HepG2 (cell line): ENCODE measurements at regions not wholly inside any gene's neighbourhood (a gene's known extent, or its start where the extent isn't known, plus 50 kb on each side); places are given as distances from the start of the nearest gene placed in this dataset.

ENCODE experiments used
- ELF3 ChIP-seq: IDR thresholded peaks from 2 replicates; pipeline ENCODE4 v1.6.1; 2016; ENCODE audit warnings: missing genetic modification reagents, missing compliant biosample characterization
- KLF15 ChIP-seq: sonication (generic); formaldehyde crosslinking; IDR thresholded peaks from 2 replicates; pipeline ENCODE4 v1.8.1; 2023; ENCODE audit warnings: borderline replicate concordance, mild to moderate bottlenecking, inconsistent platforms, missing genetic modification reagents, mixed read lengths
- KLF16 ChIP-seq, 2 experiments: sonication (generic) in 1 of 2; formaldehyde crosslinking in 1 of 2; IDR thresholded peaks; 2 replicates each; pipeline versions ENCODE4 v1.6.1 to v1.8.0; 2016 to 2023; ENCODE audit warnings: missing genetic modification reagents in 2 of 2, missing compliant biosample characterization in 1 of 2
- NFKBIZ ChIP-seq: IDR thresholded peaks from 2 replicates; pipeline ENCODE4 v1.6.1; 2018; ENCODE audit warnings: missing genetic modification reagents, missing compliant biosample characterization
- PAXIP1 ChIP-seq: sonication (generic); formaldehyde crosslinking; conservative IDR thresholded peaks from 2 replicates; pipeline ENCODE4 v1.4.0; 2020; ENCODE audit warnings: mild to moderate bottlenecking, missing genetic modification reagents, moderate library complexity
- PHF5A ChIP-seq: IDR thresholded peaks from one replicate; pipeline ENCODE4 v1.6.1; 2018; ENCODE audit warnings: low read depth, missing genetic modification reagents; ENCODE audit not compliant: unreplicated experiment
- SALL2 ChIP-seq: sonication (generic); formaldehyde crosslinking; IDR thresholded peaks from 2 replicates; pipeline ENCODE4 v1.8.1; 2023; ENCODE audit warnings: mild to moderate bottlenecking, missing genetic modification reagents, inconsistent platforms
- SKIL ChIP-seq: sonication (generic); formaldehyde crosslinking; IDR thresholded peaks from 2 replicates; pipeline ENCODE4 v1.8.0; 2022; ENCODE audit warnings: missing genetic modification reagents, mild to moderate bottlenecking, moderate library complexity, borderline replicate concordance
- ZC3H4 ChIP-seq: sonication (generic); formaldehyde crosslinking; IDR thresholded peaks from 2 replicates; pipeline ENCODE4 v1.4.0; 2020; ENCODE audit warnings: missing genetic modification reagents, borderline replicate concordance
- ZFP36 ChIP-seq: fragments of 150-350 bp; IDR thresholded peaks from 2 replicates; pipeline ENCODE4 v1.6.1; 2018; ENCODE audit warnings: borderline replicate concordance, low read length, low read depth; ENCODE audit not compliant: partially characterized antibody
- ZFP41 ChIP-seq: sonication (generic); formaldehyde crosslinking; IDR thresholded peaks from 2 replicates; pipeline ENCODE4 v1.4.0; 2020; ENCODE audit warnings: mild to moderate bottlenecking, missing genetic modification reagents, borderline replicate concordance
- TF ChIP-seq, protein P1 (sequence below): IDR thresholded peaks from 2 replicates; pipeline ENCODE4 v1.6.1; 2016
- TF ChIP-seq, protein P2 (sequence below), 2 experiments: sonication (generic) in 1 of 2; formaldehyde crosslinking in 1 of 2; IDR thresholded peaks; 2 replicates each; pipeline versions ENCODE4 v1.4.0 to v1.6.1; 2016 to 2020; ENCODE audit warnings: borderline replicate concordance in 1 of 2, low read depth in 1 of 2, mild to moderate bottlenecking in 1 of 2, missing genetic modification reagents in 1 of 2
- TF ChIP-seq, protein P3 (sequence below): sonication (generic); formaldehyde crosslinking; IDR thresholded peaks from 2 replicates; pipeline ENCODE4 v1.4.0; 2020; ENCODE audit warnings: missing genetic modification reagents

- TF ChIP-seq, protein P1, sequence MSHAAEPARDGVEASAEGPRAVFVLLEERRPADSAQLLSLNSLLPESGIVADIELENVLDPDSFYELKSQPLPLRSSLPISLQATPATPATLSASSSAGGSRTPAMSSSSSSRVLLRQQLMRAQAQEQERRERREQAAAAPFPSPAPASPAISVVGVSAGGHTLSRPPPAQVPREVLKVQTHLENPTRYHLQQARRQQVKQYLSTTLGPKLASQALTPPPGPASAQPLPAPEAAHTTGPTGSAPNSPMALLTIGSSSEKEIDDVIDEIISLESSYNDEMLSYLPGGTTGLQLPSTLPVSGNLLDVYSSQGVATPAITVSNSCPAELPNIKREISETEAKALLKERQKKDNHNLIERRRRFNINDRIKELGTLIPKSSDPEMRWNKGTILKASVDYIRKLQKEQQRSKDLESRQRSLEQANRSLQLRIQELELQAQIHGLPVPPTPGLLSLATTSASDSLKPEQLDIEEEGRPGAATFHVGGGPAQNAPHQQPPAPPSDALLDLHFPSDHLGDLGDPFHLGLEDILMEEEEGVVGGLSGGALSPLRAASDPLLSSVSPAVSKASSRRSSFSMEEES (CRISPR knock-in tag) = peak; percentile 80
- TF ChIP-seq KLF15 = no peak
- peak; percentile 40; the same call in 1 of the 2 replicates for TF ChIP-seq NFKBIZ
- no peak for TF ChIP-seq ZC3H4 (CRISPR knock-in tag)
- TF ChIP-seq ZFP41 (CRISPR knock-in tag) = no peak
- no peak for TF ChIP-seq ZFP36
- TF ChIP-seq SKIL (CRISPR knock-in tag) = peak; percentile 80; the same call in 1 of the 2 replicates
- 0 out of 2 replicates have a peak, but pooled peaks have one; percentile 19 for TF ChIP-seq SALL2
- peak in 1 of 2 experiments; percentile 77; a peak in 2 of 4 replicates for TF ChIP-seq KLF16 (CRISPR knock-in tag; IDR thresholded peaks at IDR 0.05)
- TF ChIP-seq, protein P2, sequence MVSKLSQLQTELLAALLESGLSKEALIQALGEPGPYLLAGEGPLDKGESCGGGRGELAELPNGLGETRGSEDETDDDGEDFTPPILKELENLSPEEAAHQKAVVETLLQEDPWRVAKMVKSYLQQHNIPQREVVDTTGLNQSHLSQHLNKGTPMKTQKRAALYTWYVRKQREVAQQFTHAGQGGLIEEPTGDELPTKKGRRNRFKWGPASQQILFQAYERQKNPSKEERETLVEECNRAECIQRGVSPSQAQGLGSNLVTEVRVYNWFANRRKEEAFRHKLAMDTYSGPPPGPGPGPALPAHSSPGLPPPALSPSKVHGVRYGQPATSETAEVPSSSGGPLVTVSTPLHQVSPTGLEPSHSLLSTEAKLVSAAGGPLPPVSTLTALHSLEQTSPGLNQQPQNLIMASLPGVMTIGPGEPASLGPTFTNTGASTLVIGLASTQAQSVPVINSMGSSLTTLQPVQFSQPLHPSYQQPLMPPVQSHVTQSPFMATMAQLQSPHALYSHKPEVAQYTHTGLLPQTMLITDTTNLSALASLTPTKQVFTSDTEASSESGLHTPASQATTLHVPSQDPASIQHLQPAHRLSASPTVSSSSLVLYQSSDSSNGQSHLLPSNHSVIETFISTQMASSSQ (IDR thresholded peaks at IDR 0.05; ENCODE audit: low read depth) = no peak
- TF ChIP-seq, protein P2 (CRISPR knock-in tag; IDR thresholded peaks at IDR 0.05; ENCODE audit: borderline replicate concordance) = no peak
- TF ChIP-seq ELF3 (CRISPR knock-in tag) = 0 out of 2 replicates have a peak, but pooled peaks have one; percentile 14
- TF ChIP-seq, protein P3, sequence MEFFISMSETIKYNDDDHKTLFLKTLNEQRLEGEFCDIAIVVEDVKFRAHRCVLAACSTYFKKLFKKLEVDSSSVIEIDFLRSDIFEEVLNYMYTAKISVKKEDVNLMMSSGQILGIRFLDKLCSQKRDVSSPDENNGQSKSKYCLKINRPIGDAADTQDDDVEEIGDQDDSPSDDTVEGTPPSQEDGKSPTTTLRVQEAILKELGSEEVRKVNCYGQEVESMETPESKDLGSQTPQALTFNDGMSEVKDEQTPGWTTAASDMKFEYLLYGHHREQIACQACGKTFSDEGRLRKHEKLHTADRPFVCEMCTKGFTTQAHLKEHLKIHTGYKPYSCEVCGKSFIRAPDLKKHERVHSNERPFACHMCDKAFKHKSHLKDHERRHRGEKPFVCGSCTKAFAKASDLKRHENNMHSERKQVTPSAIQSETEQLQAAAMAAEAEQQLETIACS (CRISPR knock-in tag) = no peak
- TF ChIP-seq PAXIP1 (CRISPR knock-in tag) = peak; percentile 79
- no peak for TF ChIP-seq PHF5A (CRISPR knock-in tag)
Measured at GRCh38 chr11:62025487-62026105, 58.2 kb upstream of the FTH1 start (continued).
